Type B pancreatic cell (in vitro differentiated cells): ENCODE measurements at regions not wholly inside any gene's neighbourhood (a gene's known extent, or its start where the extent isn't known, plus 50 kb on each side); places are given as distances from the start of the nearest gene placed in this dataset.

Source experiments
- DNase-seq: peaks from one replicate; pipeline ENCODE4 v3.0.0; 2021; ENCODE audit warnings: mixed read lengths; ENCODE audit not compliant: unreplicated experiment; ENCODE audit errors: extremely low spot score
- H3K27ac Mint-ChIP-seq: 2 replicates; pipeline ENCODE4 v1.8.0; 2021; ENCODE audit warnings: mild to moderate bottlenecking, mixed read lengths
- H3K27me3 Mint-ChIP-seq: 2 replicates; pipeline ENCODE4 v1.8.0; 2021; ENCODE audit warnings: mixed read lengths
- H3K36me3 Mint-ChIP-seq: 2 replicates; pipeline ENCODE4 v1.8.0; 2021; ENCODE audit warnings: mixed read lengths
- H3K4me1 Mint-ChIP-seq: one replicate; pipeline ENCODE4 v1.8.0; 2021; ENCODE audit warnings: mixed read lengths; ENCODE audit not compliant: unreplicated experiment
- H3K4me3 Mint-ChIP-seq: 2 replicates; pipeline ENCODE4 v1.8.0; 2021; ENCODE audit warnings: mild to moderate bottlenecking, mixed read lengths
- H3K9me3 Mint-ChIP-seq: 2 replicates; pipeline ENCODE4 v1.8.0; 2021; ENCODE audit warnings: mixed read lengths
- CTCF ChIP-seq: fragments of 200-600 bp; sonication (generic); conservative IDR thresholded peaks from 2 replicates; pipeline ENCODE4 v1.5.0; 2021; ENCODE audit warnings: antibody characterized with exemption, mild to moderate bottlenecking

GRCh38 chr2:160920791-160921303 is 239.4 kb upstream of the TANK start:
- no peak for TF ChIP-seq CTCF
- H3K27ac Mint-ChIP-seq = peak overlapping the region; percentile 19

DNA sequence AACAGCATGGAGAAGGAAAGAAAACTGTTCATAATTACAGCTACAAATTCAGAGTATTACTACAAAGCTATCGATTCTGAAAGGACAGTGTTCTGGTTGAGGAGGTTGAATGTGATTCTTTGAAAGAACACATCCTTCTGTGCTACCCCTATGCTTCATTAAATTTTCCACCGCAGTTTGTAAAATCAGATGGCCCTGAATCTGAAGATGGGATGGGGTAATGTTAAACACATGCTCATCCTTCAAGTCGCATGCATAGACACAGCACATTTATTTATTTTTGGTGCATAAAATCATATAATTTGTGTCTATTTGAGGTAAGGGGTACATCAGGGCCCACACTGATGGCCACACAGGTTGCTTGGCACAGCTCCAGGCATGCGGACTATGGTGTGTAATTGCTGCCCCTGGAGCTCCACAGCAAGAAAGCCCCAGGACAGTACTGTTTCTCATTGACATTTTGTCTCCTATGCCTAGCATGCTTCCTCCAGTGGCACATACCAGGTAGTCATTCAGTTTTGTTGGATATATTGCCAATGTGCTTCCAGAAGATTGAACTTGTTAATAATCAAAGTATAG is 238.8 kb upstream of the TANK start:
- Mint-ChIP-seq H3K9me3 (no peaks in the 10 kb centered on the region), H3K4me1 (peaks cover 19% of the 10 kb centered on the region), H3K4me3 (peak overlapping the region; percentile 2), H3K27me3 (no peaks in the 10 kb centered on the region), H3K27ac (peak overlapping the region; percentile 19), H3K36me3 (no peaks in the 10 kb centered on the region)
- TF ChIP-seq CTCF = no peak
- no peak for DNase-seq

More at GRCh38 chr2:160920791-160921303, 239.4 kb upstream of the TANK start:
- no peaks in the 10 kb centered on the region for H3K9me3 Mint-ChIP-seq
- peaks cover 19% of the 10 kb centered on the region for H3K4me1 Mint-ChIP-seq
- H3K4me3 Mint-ChIP-seq = peak overlapping the region; percentile 2
- no peaks in the 10 kb centered on the region for H3K36me3 Mint-ChIP-seq
- H3K27me3 Mint-ChIP-seq = no peaks in the 10 kb centered on the region
- no peak for DNase-seq

DNA sequence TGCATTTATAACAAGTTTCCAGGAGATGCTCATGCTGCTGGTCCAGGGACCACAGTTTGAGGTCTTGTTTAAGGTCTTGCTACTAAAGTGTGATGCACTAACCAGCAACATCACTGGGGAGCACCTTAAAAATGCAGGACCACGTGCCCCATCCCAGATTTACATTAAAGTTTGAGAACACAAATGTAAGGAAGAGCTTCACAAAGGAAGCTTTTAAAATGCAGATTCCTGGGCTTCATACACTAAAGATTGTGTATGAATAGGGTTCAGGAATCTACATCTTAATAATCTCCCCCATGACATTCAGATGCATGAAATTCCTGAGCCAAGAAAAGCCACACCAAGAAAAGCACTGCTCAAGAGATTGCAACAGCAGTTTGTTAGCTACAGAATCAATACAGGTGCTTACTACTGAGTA is 235.3 kb upstream of the TANK start:
- H3K36me3 Mint-ChIP-seq = peaks cover 3% of the 10 kb centered on the region
- no peak overlapping the region for H3K4me3 Mint-ChIP-seq
- no peak overlapping the region for H3K27ac Mint-ChIP-seq
- peaks cover 14% of the 10 kb centered on the region for H3K4me1 Mint-ChIP-seq
- no peak for DNase-seq
- no peak for TF ChIP-seq CTCF
- no peaks in the 10 kb centered on the region for H3K9me3 Mint-ChIP-seq
- H3K27me3 Mint-ChIP-seq = no peaks in the 10 kb centered on the region

GRCh38 chr2:160925956-160926355 is 234.3 kb upstream of the TANK start:
- no peak for TF ChIP-seq CTCF
- H3K27me3 Mint-ChIP-seq = no peaks in the 10 kb centered on the region
- H3K4me3 Mint-ChIP-seq = no peak overlapping the region
- H3K9me3 Mint-ChIP-seq = no peaks in the 10 kb centered on the region
- H3K4me1 Mint-ChIP-seq = peaks cover 3% of the 10 kb centered on the region
- H3K36me3 Mint-ChIP-seq = peaks cover 3% of the 10 kb centered on the region
- no peak for DNase-seq
- no peak overlapping the region for H3K27ac Mint-ChIP-seq

DNA sequence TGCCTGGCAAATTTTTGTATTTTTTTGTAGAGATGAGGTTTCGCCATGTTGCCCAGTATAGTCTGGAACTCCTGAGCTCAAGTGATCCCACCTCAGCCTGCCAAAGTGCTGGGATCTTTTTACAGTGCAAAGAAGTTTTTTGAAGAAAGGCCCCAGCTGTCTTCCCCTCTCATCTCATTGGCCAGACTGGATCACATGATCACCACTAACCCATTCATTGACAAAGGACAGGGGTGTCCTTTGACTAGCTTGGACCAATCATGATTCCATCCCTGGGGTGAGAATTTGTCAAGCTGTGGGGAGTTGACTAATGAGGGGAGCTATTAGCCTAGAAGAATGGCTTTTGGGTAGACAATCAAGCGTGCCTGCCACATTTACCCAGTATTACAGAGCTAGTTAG is 232.9 kb upstream of the TANK start:
- Mint-ChIP-seq H3K27ac (no peak overlapping the region), H3K4me3 (no peak overlapping the region), H3K4me1 (no peaks in the 10 kb centered on the region), H3K9me3 (no peaks in the 10 kb centered on the region), H3K27me3 (no peaks in the 10 kb centered on the region), H3K36me3 (peaks cover 3% of the 10 kb centered on the region)
- no peak for DNase-seq
- no peak for TF ChIP-seq CTCF
